ENCODE measurements at regions not wholly inside any gene's neighbourhood (a gene's known extent, or its start where the extent isn't known, plus 50 kb on each side); places are given as distances from the start of the nearest gene placed in this dataset.

- no peaks in the 10 kb centered on the region for H3K27me3 ChIP-seq
- H4K20me1 ChIP-seq (ENCODE audit: insufficient read depth, poor library complexity, severe bottlenecking) = no peaks in the 10 kb centered on the region
- no peaks in the 10 kb centered on the region for H3K4me1 ChIP-seq (ENCODE audit: insufficient read depth)
- no peak for TF ChIP-seq CTCF (IDR thresholded peaks at IDR 0.05; ENCODE audit: poor library complexity)
- no peak for TF ChIP-seq EZH2 (IDR thresholded peaks at IDR 0.05; ENCODE audit: borderline replicate concordance)
- no peak for TF ChIP-seq EZH2phosphoT487 (IDR thresholded peaks at IDR 0.05; ENCODE audit: low read depth, severe bottlenecking, unreplicated experiment)
- H3K79me2 ChIP-seq = no peaks in the 10 kb centered on the region
- H3K4me3 ChIP-seq = no peak overlapping the region
- H3K9me2 ChIP-seq (replicated peaks; ENCODE audit: insufficient read depth) = no peaks in the 10 kb centered on the region
- H2AFZ ChIP-seq = no peak overlapping the region
- no peak overlapping the region for H3K27ac ChIP-seq
- 61% methylated on average over 2 of the region's 2 CpGs for WGBS (ENCODE audit: low lambda C conversion rate, missing lambda C conversion rate)
- H3K36me3 ChIP-seq (replicated peaks; ENCODE audit: insufficient read depth, low read depth) = no peaks in the 10 kb centered on the region
- no peak overlapping the region for H3K4me2 ChIP-seq
- no peaks in the 10 kb centered on the region for H3K9me3 ChIP-seq (ENCODE audit: low read depth)
- DNase-seq (ENCODE audit: low spot score) = no peak
Observed at GRCh38 chr16:50960517-50961202, 190.4 kb downstream of the SALL1 start.

GRCh38 chr16:50957056-50957455 lies 194.0 kb downstream of the SALL1 start:
- Histone ChIP-seq H3K4me1 (ENCODE audit: insufficient read depth) (no peaks in the 10 kb centered on the region), H3K27ac (peak overlapping the region; percentile 30), H3K36me3 (replicated peaks; ENCODE audit: insufficient read depth, low read depth) (no peaks in the 10 kb centered on the region), H3K4me2 (no peak overlapping the region), H3K9me3 (ENCODE audit: low read depth) (no peaks in the 10 kb centered on the region), H3K9me2 (replicated peaks; ENCODE audit: insufficient read depth) (no peaks in the 10 kb centered on the region), H3K4me3 (no peak overlapping the region), H4K20me1 (ENCODE audit: insufficient read depth, poor library complexity, severe bottlenecking) (no peaks in the 10 kb centered on the region), H3K27me3 (no peaks in the 10 kb centered on the region), H2AFZ (no peak overlapping the region), H3K79me2 (no peaks in the 10 kb centered on the region)
- DNase-seq (ENCODE audit: low spot score) = peak; percentile 13
- TF ChIP-seq CTCF (IDR thresholded peaks at IDR 0.05; ENCODE audit: poor library complexity) (no peak), EZH2phosphoT487 (IDR thresholded peaks at IDR 0.05; ENCODE audit: low read depth, severe bottlenecking, unreplicated experiment) (no peak), EZH2 (IDR thresholded peaks at IDR 0.05; ENCODE audit: borderline replicate concordance) (no peak)
- whole genome bisulfite sequencing (ENCODE audit: low lambda C conversion rate, missing lambda C conversion rate) = 83% methylated on average over 4 of the region's 4 CpGs

- WGBS (ENCODE audit: low lambda C conversion rate, missing lambda C conversion rate) = 60% methylated on average over 1 of the region's 1 CpG
- H3K4me2 ChIP-seq = no peak overlapping the region
- no peaks in the 10 kb centered on the region for H3K4me1 ChIP-seq (ENCODE audit: insufficient read depth)
- no peak overlapping the region for H2AFZ ChIP-seq
- no peaks in the 10 kb centered on the region for H3K36me3 ChIP-seq (replicated peaks; ENCODE audit: insufficient read depth, low read depth)
- no peak overlapping the region for H3K27ac ChIP-seq
- TF ChIP-seq EZH2phosphoT487 (IDR thresholded peaks at IDR 0.05; ENCODE audit: low read depth, severe bottlenecking, unreplicated experiment) = no peak
- TF ChIP-seq CTCF (IDR thresholded peaks at IDR 0.05; ENCODE audit: poor library complexity) = no peak
- TF ChIP-seq EZH2 (IDR thresholded peaks at IDR 0.05; ENCODE audit: borderline replicate concordance) = no peak
- H3K9me2 ChIP-seq (replicated peaks; ENCODE audit: insufficient read depth) = no peaks in the 10 kb centered on the region
- H3K79me2 ChIP-seq = no peaks in the 10 kb centered on the region
- H3K4me3 ChIP-seq = no peak overlapping the region
- no peaks in the 10 kb centered on the region for H3K9me3 ChIP-seq (ENCODE audit: low read depth)
- no peaks in the 10 kb centered on the region for H4K20me1 ChIP-seq (ENCODE audit: insufficient read depth, poor library complexity, severe bottlenecking)
- no peaks in the 10 kb centered on the region for H3K27me3 ChIP-seq
- no peak for DNase-seq (ENCODE audit: low spot score)
Observed at GRCh38 chr16:50956637-50957036, 194.4 kb downstream of the SALL1 start.
